ENCODE measurements at regions not wholly inside any gene's neighbourhood (a gene's known extent, or its start where the extent isn't known, plus 50 kb on each side); places are given as distances from the start of the nearest gene placed in this dataset.

GRCh38 chr3:99542767-99543518 is 95.5 kb upstream of the COL8A1 start:
- no peak for TF ChIP-seq CREB1 (IDR thresholded peaks at IDR 0.05; ENCODE audit: low read depth)
- TF ChIP-seq RAD21 (IDR thresholded peaks at IDR 0.05; ENCODE audit: low read depth), result no peak
- TF ChIP-seq CEBPB (IDR thresholded peaks at IDR 0.05), result 0 out of 2 replicates have a peak, but pooled peaks have one; percentile 5
- TF ChIP-seq ZBTB7A (IDR thresholded peaks at IDR 0.05; ENCODE audit: low read depth), result no peak

GRCh38 chr3:99541181-99541580 is 97.2 kb upstream of the COL8A1 start:
- TF ChIP-seq MAX (IDR thresholded peaks at IDR 0.05) (no peak), YY1 (IDR thresholded peaks at IDR 0.05; ENCODE audit: low read depth) (no peak), ZBTB7A (IDR thresholded peaks at IDR 0.05; ENCODE audit: low read depth) (no peak), NFIC (IDR thresholded peaks at IDR 0.05) (no peak), TEAD4 (IDR thresholded peaks at IDR 0.05) (no peak), CEBPB (IDR thresholded peaks at IDR 0.05) (no peak), EGR1 (IDR thresholded peaks at IDR 0.05) (no peak), FOXM1 (IDR thresholded peaks at IDR 0.05; ENCODE audit: borderline replicate concordance, low read depth) (no peak), EP300 (IDR thresholded peaks at IDR 0.05; ENCODE audit: borderline replicate concordance) (no peak), TAF1 (IDR thresholded peaks at IDR 0.05; ENCODE audit: low read depth) (no peak), CREB1 (IDR thresholded peaks at IDR 0.05; ENCODE audit: low read depth) (no peak), RAD21 (IDR thresholded peaks at IDR 0.05; ENCODE audit: low read depth) (no peak), TCF12 (IDR thresholded peaks at IDR 0.05; ENCODE audit: low read depth) (no peak)
- TF ChIP-seq, protein P1, sequence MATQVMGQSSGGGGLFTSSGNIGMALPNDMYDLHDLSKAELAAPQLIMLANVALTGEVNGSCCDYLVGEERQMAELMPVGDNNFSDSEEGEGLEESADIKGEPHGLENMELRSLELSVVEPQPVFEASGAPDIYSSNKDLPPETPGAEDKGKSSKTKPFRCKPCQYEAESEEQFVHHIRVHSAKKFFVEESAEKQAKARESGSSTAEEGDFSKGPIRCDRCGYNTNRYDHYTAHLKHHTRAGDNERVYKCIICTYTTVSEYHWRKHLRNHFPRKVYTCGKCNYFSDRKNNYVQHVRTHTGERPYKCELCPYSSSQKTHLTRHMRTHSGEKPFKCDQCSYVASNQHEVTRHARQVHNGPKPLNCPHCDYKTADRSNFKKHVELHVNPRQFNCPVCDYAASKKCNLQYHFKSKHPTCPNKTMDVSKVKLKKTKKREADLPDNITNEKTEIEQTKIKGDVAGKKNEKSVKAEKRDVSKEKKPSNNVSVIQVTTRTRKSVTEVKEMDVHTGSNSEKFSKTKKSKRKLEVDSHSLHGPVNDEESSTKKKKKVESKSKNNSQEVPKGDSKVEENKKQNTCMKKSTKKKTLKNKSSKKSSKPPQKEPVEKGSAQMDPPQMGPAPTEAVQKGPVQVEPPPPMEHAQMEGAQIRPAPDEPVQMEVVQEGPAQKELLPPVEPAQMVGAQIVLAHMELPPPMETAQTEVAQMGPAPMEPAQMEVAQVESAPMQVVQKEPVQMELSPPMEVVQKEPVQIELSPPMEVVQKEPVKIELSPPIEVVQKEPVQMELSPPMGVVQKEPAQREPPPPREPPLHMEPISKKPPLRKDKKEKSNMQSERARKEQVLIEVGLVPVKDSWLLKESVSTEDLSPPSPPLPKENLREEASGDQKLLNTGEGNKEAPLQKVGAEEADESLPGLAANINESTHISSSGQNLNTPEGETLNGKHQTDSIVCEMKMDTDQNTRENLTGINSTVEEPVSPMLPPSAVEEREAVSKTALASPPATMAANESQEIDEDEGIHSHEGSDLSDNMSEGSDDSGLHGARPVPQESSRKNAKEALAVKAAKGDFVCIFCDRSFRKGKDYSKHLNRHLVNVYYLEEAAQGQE (IDR thresholded peaks at IDR 0.05; ENCODE audit: low read depth), result no peak
- TF ChIP-seq, protein P2, sequence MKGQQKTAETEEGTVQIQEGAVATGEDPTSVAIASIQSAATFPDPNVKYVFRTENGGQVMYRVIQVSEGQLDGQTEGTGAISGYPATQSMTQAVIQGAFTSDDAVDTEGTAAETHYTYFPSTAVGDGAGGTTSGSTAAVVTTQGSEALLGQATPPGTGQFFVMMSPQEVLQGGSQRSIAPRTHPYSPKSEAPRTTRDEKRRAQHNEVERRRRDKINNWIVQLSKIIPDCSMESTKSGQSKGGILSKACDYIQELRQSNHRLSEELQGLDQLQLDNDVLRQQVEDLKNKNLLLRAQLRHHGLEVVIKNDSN (IDR thresholded peaks at IDR 0.05), result no peak

GRCh38 chr3:99537416-99537815 is 101.0 kb upstream of the COL8A1 start:
- TF ChIP-seq YY1 (IDR thresholded peaks at IDR 0.05; ENCODE audit: low read depth) (no peak), CREB1 (IDR thresholded peaks at IDR 0.05; ENCODE audit: low read depth) (no peak), TEAD4 (IDR thresholded peaks at IDR 0.05) (no peak), EGR1 (IDR thresholded peaks at IDR 0.05) (no peak), CEBPB (IDR thresholded peaks at IDR 0.05) (no peak), TCF12 (IDR thresholded peaks at IDR 0.05; ENCODE audit: low read depth) (no peak), TAF1 (IDR thresholded peaks at IDR 0.05; ENCODE audit: low read depth) (no peak), EP300 (IDR thresholded peaks at IDR 0.05; ENCODE audit: borderline replicate concordance) (no peak), ZBTB7A (IDR thresholded peaks at IDR 0.05; ENCODE audit: low read depth) (no peak), MAX (IDR thresholded peaks at IDR 0.05) (no peak), NFIC (IDR thresholded peaks at IDR 0.05) (no peak), FOXM1 (IDR thresholded peaks at IDR 0.05; ENCODE audit: borderline replicate concordance, low read depth) (no peak), RAD21 (IDR thresholded peaks at IDR 0.05; ENCODE audit: low read depth) (no peak)
- TF ChIP-seq, protein P2 (IDR thresholded peaks at IDR 0.05), result no peak
- TF ChIP-seq, protein P1 (IDR thresholded peaks at IDR 0.05; ENCODE audit: low read depth), result no peak

DNA sequence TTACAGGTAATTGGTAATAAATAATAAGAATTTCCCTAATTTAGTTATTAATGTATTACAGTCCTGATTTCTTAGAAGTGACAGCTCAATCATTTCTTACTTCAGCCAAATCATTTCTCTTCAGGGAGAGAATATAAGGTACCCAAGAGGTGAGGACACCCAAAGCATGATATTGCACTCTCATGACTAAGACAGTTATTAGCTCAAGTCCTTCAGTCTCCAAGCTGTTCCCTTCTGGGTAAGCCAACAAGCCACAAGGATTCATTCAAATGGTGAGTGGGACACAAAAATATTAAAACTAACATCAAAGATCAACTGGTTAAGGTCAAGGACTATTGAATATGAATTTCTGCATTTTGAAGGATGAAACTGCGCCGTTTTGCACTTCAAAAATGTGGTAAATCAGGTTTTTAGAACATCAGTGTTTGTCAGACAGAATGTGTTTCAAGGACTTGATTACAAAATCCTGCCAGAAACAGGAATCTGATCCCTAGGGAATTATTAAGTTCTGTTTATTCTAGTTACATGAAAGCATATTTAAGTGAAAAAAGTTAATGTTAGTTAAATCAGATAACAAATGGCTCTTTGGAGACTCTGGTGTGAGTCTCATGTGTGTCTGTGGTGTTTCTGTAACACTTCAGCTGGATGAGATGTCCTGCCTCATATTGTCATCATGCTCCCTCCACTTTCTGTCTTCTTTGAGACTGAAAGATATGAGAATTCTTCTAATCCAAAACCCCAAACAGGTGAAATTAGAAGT is 101.7 kb upstream of the COL8A1 start:
- TF ChIP-seq, protein P2 (IDR thresholded peaks at IDR 0.05), result no peak
- TF ChIP-seq, protein P1 (IDR thresholded peaks at IDR 0.05; ENCODE audit: low read depth), result no peak
- no peak for TF ChIP-seq EP300 (IDR thresholded peaks at IDR 0.05; ENCODE audit: borderline replicate concordance)

All from Ishikawa (cell line).